AG10803 (cell line): ENCODE measurements at regions not wholly inside any gene's neighbourhood (a gene's known extent, or its start where the extent isn't known, plus 50 kb on each side); places are given as distances from the start of the nearest gene placed in this dataset.

Experiments used
- DNase-seq: peaks from one replicate; pipeline ENCODE4 v3.0.0; 2010; ENCODE audit warnings: low read depth
- H3K4me3 ChIP-seq: 2 replicates; pipeline ENCODE4 v1.5.1; 2011; ENCODE audit warnings: mild to moderate bottlenecking, low read length, control low read depth
- CTCF ChIP-seq: conservative IDR thresholded peaks from 2 replicates; pipeline ENCODE4 v1.5.1; 2011; ENCODE audit warnings: mild to moderate bottlenecking, low read length, control low read depth, inconsistent platforms

GRCh38 chr13:58579468-58579867 lies 947.9 kb downstream of the PCDH17 start:
- H3K4me3 ChIP-seq: no peak overlapping the region
- TF ChIP-seq CTCF: no peak
- DNase-seq: no peak

GRCh38 chr13:58583966-58584365 lies 952.4 kb downstream of the PCDH17 start:
- no peak for TF ChIP-seq CTCF
- no peak overlapping the region for H3K4me3 ChIP-seq
- no peak for DNase-seq

- no peak for DNase-seq
- no peak for TF ChIP-seq CTCF
- no peak overlapping the region for H3K4me3 ChIP-seq
These were observed 953.1 kb downstream of the PCDH17 start for GRCh38 chr13:58584610-58585009.

- H3K4me3 ChIP-seq: no peak overlapping the region
- DNase-seq: no peak
- no peak for TF ChIP-seq CTCF
These were observed 955.6 kb downstream of the PCDH17 start for GRCh38 chr13:58587183-58587582.

- no peak overlapping the region for H3K4me3 ChIP-seq
- DNase-seq: no peak
- TF ChIP-seq CTCF: no peak
These were observed 960.5 kb downstream of the PCDH17 start for GRCh38 chr13:58592052-58592451.

- H3K4me3 ChIP-seq: no peak overlapping the region
These were observed 961.2 kb downstream of the PCDH17 start for GRCh38 chr13:58592786-58593185.

More at GRCh38 chr13:58592786-58593185, 961.2 kb downstream of the PCDH17 start:
- no peak for TF ChIP-seq CTCF
- no peak for DNase-seq
